Uterus (tissue), 3 donors: ENCODE measurements at regions not wholly inside any gene's neighbourhood (a gene's known extent, or its start where the extent isn't known, plus 50 kb on each side); places are given as distances from the start of the nearest gene placed in this dataset.

Experiments used
- DNase-seq, 2 donors: peaks; one replicate each; pipeline ENCODE4 v3.0.0-alpha.2; 2019 to 2020
- H3K27ac ChIP-seq, 2 donors: fragments of 200-600 bp; sonication (generic); 1 replicate in 1 of 2; 2 replicates in 1 of 2; pipeline ENCODE4 v1.5.1; 2016 to 2018
- H3K27me3 ChIP-seq, 2 donors: fragments of 200-600 bp; sonication (generic); one replicate each; pipeline ENCODE4 v1.5.1; 2018 to 2019; ENCODE audit warnings: control low read depth in 1 of 2
- H3K36me3 ChIP-seq, 2 donors: fragments of 200-600 bp; sonication (generic); one replicate each; pipeline ENCODE4 v1.5.1; 2019; ENCODE audit warnings: control low read depth in 1 of 2
- H3K4me1 ChIP-seq, 2 donors: fragments of 200-600 bp; sonication (generic); one replicate each; pipeline ENCODE4 v1.5.1; 2018 to 2019; ENCODE audit warnings: control low read depth in 1 of 2
- H3K4me3 ChIP-seq, 2 donors: fragments of 200-600 bp; sonication (generic); 1 replicate in 1 of 2; 2 replicates in 1 of 2; pipeline ENCODE4 v1.5.1; 2018 to 2019; ENCODE audit warnings: mild to moderate bottlenecking in 1 of 2
- H3K9me3 ChIP-seq, 2 donors: fragments of 200-600 bp; sonication (generic); one replicate each; pipeline ENCODE4 v1.5.1; 2019; ENCODE audit warnings: control low read depth in 1 of 2
- POLR2A ChIP-seq, 2 donors: fragments of 450-650 bp; IDR thresholded peaks; one replicate each; pipeline ENCODE4 v1.6.1; 2016; ENCODE audit warnings: antibody characterized with exemption in 2 of 2, mild to moderate bottlenecking in 1 of 2, moderate library complexity in 1 of 2
- intact Hi-C: fragments of 100-400 bp; cut with DNase I; formaldehyde crosslinking; loops from one replicate; pipeline ENCODE4 v1.15.1; 2023; ENCODE audit warnings: low total_unique reads
- TF ChIP-seq, protein P1 (sequence below), 4 experiments: fragments of 200-600 bp in 2 of 4; fragments of 450-650 bp in 2 of 4; sonication (generic) in 2 of 4; IDR thresholded peaks; one replicate each; pipeline ENCODE4 v1.5.1; 2016 to 2019; ENCODE audit warnings: antibody characterized with exemption in 4 of 4, mild to moderate bottlenecking in 2 of 4, moderate library complexity in 1 of 4
- donor health status: DM: yes; HTN: yes; CAD: no.

DNA sequence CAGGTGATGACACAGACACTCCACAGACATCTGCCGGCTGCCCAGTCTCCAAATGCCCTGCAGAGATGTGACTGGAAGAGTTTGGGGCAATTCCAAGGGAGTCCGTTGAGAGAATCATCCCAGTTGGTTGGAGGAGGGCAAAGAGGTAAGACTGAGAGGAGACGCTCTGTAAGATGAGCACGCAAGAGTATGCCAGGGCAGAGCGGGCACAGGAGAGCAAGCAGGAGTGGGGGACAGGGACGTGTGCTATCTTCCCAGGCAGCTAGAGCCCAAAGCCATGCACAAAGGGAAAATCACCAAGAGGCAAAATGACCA is 156.3 kb upstream of the TSHZ3 start:
- no peaks in the 10 kb centered on the region for H3K27me3 ChIP-seq
- H3K27ac ChIP-seq, result no peak overlapping the region
- no peak for TF ChIP-seq POLR2A (IDR thresholded peaks at IDR 0.05)
- TF ChIP-seq, protein P1, sequence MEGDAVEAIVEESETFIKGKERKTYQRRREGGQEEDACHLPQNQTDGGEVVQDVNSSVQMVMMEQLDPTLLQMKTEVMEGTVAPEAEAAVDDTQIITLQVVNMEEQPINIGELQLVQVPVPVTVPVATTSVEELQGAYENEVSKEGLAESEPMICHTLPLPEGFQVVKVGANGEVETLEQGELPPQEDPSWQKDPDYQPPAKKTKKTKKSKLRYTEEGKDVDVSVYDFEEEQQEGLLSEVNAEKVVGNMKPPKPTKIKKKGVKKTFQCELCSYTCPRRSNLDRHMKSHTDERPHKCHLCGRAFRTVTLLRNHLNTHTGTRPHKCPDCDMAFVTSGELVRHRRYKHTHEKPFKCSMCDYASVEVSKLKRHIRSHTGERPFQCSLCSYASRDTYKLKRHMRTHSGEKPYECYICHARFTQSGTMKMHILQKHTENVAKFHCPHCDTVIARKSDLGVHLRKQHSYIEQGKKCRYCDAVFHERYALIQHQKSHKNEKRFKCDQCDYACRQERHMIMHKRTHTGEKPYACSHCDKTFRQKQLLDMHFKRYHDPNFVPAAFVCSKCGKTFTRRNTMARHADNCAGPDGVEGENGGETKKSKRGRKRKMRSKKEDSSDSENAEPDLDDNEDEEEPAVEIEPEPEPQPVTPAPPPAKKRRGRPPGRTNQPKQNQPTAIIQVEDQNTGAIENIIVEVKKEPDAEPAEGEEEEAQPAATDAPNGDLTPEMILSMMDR (IDR thresholded peaks at IDR 0.05), result no peak
- no peak for DNase-seq
- no peaks in the 10 kb centered on the region for H3K4me1 ChIP-seq
- H3K9me3 ChIP-seq, result no peaks in the 10 kb centered on the region
- no peak overlapping the region for H3K4me3 ChIP-seq
- H3K36me3 ChIP-seq, result no peaks in the 10 kb centered on the region
- intact Hi-C loops, result no loop called here

DNA sequence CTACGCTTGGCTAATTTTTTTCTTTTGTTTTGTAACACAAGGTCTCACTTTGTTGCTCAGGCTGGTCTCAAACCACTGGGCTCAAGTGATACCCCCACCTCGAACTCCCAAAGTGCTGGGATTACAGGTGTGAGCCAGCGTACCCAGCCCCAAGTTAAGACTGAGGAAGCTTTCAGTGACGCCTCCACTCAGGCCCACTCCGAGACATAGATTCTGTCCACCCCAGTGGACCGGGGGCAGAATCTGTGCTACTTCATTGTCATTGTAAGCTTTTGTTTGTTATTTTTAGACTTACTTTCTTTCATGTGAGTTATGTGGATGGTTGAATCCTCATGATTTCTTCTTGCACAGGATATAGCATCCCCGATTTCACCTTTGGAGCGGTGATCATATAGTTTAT is 156.9 kb upstream of the TSHZ3 start:
- Histone ChIP-seq H3K4me3 (no peak overlapping the region), H3K27ac (no peak overlapping the region), H3K27me3 (no peaks in the 10 kb centered on the region), H3K9me3 (no peaks in the 10 kb centered on the region), H3K36me3 (no peaks in the 10 kb centered on the region), H3K4me1 (no peaks in the 10 kb centered on the region)
- DNase-seq, result no peak
- intact Hi-C loops, result no loop called here
- TF ChIP-seq, protein P1 (IDR thresholded peaks at IDR 0.05), result no peak
- no peak for TF ChIP-seq POLR2A (IDR thresholded peaks at IDR 0.05)

DNA sequence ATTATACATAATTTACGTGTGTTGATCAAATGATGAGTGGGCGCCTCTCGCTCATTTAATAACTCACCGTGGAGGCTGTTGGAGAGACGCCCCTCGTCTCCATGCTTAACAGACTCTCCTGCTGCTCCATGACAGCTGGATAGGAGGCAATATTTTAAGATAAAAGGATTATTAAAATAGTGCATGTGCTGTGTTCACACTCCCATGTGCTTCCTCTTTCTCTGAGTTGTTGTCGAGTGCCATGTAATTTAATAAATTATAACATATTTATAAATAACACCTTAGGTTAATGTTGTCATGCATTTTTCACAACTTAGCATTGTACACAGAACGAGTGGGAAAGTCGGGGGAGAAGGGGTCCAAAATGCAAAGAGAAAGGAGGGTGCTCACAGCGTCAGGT is 161.4 kb upstream of the TSHZ3 start:
- no peaks in the 10 kb centered on the region for H3K27me3 ChIP-seq
- no peaks in the 10 kb centered on the region for H3K9me3 ChIP-seq
- H3K27ac ChIP-seq, result no peak overlapping the region
- no peaks in the 10 kb centered on the region for H3K4me1 ChIP-seq
- no peak for DNase-seq
- no peak overlapping the region for H3K4me3 ChIP-seq
- H3K36me3 ChIP-seq, result no peaks in the 10 kb centered on the region
- no peak for TF ChIP-seq POLR2A (IDR thresholded peaks at IDR 0.05)
- intact Hi-C loops, result no loop called here

DNA sequence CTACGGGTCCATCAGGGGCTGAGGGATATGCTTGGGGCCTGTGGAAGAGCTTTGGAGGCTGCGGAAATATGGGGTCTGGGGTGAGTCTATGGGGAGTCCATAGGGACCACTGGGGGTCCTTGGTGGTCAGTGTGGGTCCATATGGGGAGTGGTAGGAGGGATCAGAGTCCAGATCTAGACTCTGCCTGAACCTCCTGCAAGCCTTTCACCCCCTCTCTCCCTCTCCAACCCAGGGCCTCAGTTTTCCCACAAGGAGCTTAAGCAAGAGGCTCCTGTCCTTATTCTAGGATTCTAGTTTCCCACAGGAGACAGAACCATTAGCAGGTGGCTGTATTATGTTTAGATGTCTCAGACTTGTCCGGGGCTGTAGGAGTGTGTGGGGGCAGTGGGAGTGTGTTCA is 161.9 kb upstream of the TSHZ3 start:
- Histone ChIP-seq H3K4me3 (no peak overlapping the region), H3K27ac (no peak overlapping the region), H3K36me3 (no peaks in the 10 kb centered on the region), H3K27me3 (no peaks in the 10 kb centered on the region), H3K4me1 (no peaks in the 10 kb centered on the region), H3K9me3 (no peaks in the 10 kb centered on the region)
- TF ChIP-seq, protein P1 (IDR thresholded peaks at IDR 0.05), result no peak
- TF ChIP-seq POLR2A (IDR thresholded peaks at IDR 0.05), result no peak
- intact Hi-C loops, result no loop called here
- no peak for DNase-seq

GRCh38 chr19:31511696-31512095 is 162.5 kb upstream of the TSHZ3 start:
- intact Hi-C loops, result no loop called here
- no peak for DNase-seq
- H3K4me3 ChIP-seq, result no peak overlapping the region

More at GRCh38 chr19:31511696-31512095, 162.5 kb upstream of the TSHZ3 start:
- H3K36me3 ChIP-seq, result no peaks in the 10 kb centered on the region
- no peaks in the 10 kb centered on the region for H3K9me3 ChIP-seq
- no peaks in the 10 kb centered on the region for H3K27me3 ChIP-seq
- H3K27ac ChIP-seq, result no peak overlapping the region
- peaks cover 0 to 1% of the 10 kb centered on the region in 2 donors for H3K4me1 ChIP-seq
- TF ChIP-seq POLR2A (IDR thresholded peaks at IDR 0.05), result no peak
- TF ChIP-seq, protein P1 (IDR thresholded peaks at IDR 0.05), result no peak
